Urinary bladder (tissue), 3 donors: ENCODE measurements at regions not wholly inside any gene's neighbourhood (a gene's known extent, or its start where the extent isn't known, plus 50 kb on each side); places are given as distances from the start of the nearest gene placed in this dataset.
"Not testable (repeated sequence)": the region's sequence is repeated elsewhere in the genome, so short reads cannot be mapped to it uniquely, and the experiment has no call there.

ENCODE experiments used
- DNase-seq: peaks from one replicate; pipeline ENCODE4 v3.0.0-alpha.2; 2015; ENCODE audit errors: extremely low spot score
- H3K27ac ChIP-seq: one replicate; pipeline ENCODE4 v1.5.1; 2013; ENCODE audit warnings: low read depth, mild to moderate bottlenecking, moderate library complexity
- H3K36me3 ChIP-seq: one replicate; pipeline ENCODE4 v1.6.1; 2013; ENCODE audit warnings: mild to moderate bottlenecking, moderate library complexity; ENCODE audit not compliant: insufficient read depth
- H3K4me1 ChIP-seq: one replicate; pipeline ENCODE4 v1.6.1; 2013; ENCODE audit warnings: mild to moderate bottlenecking, moderate library complexity; ENCODE audit not compliant: insufficient read depth
- H3K4me3 ChIP-seq: one replicate; pipeline ENCODE4 v1.5.1; 2013; ENCODE audit warnings: low read depth, low read length
- WGBS: extraction: QIAGEN DNeasy Blood & Tissue Kit; methylation state at CpG from one replicate; pipeline ENCODE4 v1.1.7; 2013; 5-methylcytosine and 5-hydroxymethylcytosine counted together
- donor health status: healthy with polysubstance abuse.
- donor health status: healthy.

DNA sequence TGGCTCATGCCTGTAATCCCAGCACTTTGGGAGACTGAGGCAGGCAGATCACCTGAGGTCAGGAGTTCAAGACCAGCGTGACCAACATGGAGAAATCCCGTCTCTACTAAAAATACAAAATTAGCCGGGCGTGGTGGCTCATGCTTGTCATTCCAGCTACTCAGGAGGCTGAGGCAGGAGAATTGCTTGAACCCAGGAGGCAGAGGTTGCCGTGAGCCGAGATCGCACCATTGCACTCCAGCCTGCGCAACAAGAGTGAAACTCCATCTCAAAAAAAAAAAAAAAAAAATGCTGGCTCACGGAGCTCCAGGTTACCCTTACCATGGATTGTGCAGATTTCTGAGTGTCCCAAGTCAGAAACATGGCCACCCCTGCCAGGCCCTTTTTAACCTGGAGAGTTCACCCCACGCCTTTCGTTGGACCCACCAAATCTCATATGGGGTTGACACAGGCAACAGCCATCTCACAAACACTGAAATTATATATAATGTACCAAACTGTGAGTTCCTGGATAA is 69.9 kb upstream of the CITED2 start:
- not testable (repeated sequence) for H3K4me1 ChIP-seq, H3K4me3 ChIP-seq, DNase-seq, H3K27ac ChIP-seq, H3K36me3 ChIP-seq
- 97% methylated on average over 11 of the region's 11 CpGs for WGBS

DNA sequence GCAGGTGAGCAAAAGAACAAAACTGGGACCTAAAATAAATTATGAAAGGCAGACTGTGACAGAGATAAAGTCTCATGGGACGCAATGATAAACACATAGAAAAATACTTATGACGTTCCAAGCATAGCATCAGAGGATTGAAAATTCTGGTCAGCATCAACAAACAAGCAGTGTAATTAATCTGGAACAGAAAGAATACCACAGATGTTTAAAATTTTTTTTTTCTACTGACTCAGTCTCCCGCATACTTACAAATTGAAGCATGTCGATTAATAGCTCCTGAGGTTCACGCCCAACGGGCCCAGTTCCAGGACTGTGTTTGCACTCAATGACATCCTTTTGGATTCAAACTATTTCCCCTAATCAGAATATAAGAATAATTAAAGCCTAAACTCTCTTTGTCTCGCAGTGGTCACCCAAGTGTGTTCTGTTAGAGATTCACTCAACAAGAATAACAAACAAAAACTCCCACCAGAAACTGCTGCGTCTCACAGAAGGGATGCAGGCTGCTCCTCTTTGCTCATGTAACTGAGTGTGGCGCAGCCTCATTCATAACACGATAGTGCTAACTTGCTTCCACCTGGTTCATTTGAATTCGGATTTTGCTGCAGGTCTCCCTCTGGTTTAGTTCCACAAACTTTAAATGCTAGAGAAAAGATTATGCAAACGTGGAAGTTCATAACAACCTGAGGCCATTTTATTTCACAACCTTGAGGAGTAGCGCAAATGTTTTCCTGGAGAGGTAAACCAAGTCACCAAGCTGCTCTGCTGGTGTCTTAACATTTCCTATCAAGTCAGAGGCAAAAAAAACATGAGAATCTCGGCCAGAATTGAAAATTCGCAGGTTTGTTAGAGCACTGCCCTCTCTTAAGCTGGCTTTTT is 69.0 kb upstream of the CITED2 start:
- H3K4me3 ChIP-seq = no peak overlapping the region
- no peak overlapping the region for H3K27ac ChIP-seq
- no peaks in the 10 kb centered on the region for H3K36me3 ChIP-seq
- no peak for DNase-seq
- 81% methylated on average over 15 of the region's 15 CpGs for WGBS
- H3K4me1 ChIP-seq = no peaks in the 10 kb centered on the region

DNA sequence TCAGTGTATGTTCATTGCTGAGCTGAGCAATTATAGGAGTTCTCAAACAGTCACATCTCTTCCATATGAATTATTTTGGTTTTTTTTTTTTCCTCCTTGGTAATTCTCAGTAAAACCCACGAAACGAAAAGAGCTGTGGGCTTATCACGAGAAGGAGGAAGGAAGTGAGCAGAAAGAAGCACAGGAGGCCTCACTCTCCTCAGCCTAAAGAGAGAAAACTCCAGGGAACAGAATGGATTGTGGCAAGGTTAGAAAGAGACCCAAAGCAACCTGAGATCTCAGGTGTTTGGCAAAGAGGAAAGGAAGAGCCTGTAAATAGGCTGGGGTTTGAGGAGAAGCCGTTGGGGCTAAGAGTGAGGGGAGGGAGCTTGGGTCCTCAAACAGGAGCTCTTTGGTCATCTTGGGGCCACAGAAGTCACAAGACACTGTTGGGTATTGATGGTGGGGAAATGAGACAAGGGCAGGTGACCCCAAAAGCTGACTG is 67.8 kb upstream of the CITED2 start:
- H3K4me3 ChIP-seq = no peak overlapping the region
- H3K27ac ChIP-seq = no peak overlapping the region
- WGBS = 67% methylated on average over 4 of the region's 4 CpGs
- DNase-seq = no peak
- H3K36me3 ChIP-seq = no peaks in the 10 kb centered on the region
- no peaks in the 10 kb centered on the region for H3K4me1 ChIP-seq

DNA sequence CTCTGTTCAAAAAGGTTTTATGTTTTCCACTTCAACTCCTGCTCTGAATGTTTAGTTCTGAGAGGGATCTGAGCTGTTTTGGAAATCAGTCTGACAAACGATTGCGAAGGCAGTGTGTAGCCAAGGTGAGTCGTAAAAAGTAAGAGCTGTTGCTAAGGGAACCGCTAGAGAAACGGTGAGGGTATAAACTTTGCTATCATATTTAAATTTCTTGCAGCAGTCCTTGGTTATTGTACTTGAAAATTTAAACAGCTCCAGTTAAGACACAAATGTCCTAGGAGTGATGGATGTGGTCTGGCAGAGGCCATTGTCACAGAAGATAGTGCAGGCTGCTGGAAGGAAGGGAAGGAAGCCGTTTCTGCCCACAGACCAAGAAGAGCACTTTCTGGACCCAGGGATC is 64.9 kb upstream of the CITED2 start:
- 39% methylated on average over 6 of the region's 6 CpGs for WGBS
- H3K4me3 ChIP-seq = no peak overlapping the region
- H3K36me3 ChIP-seq = no peaks in the 10 kb centered on the region
- no peak for DNase-seq
- no peak overlapping the region for H3K27ac ChIP-seq
- no peaks in the 10 kb centered on the region for H3K4me1 ChIP-seq

DNA sequence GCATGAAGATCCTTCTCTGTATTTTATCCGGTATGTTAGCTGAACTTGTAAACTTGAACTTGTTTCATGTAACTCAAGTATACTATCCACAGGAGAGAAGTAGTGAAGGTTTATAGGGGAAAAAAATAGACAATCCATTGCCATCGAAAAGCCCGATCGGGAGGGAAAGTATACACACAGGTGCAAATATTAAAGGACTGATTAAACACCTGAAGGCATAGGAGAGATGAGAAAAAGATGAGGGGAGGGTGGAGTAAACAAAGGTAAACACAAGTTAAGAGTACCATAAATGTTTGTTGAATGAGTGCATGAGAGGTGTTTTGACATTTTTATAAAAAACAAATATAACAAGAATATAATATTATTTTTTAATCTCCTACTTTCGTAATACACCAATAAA is 64.3 kb upstream of the CITED2 start:
- no peaks in the 10 kb centered on the region for H3K36me3 ChIP-seq
- DNase-seq = no peak
- no peak overlapping the region for H3K4me3 ChIP-seq
- H3K27ac ChIP-seq = no peak overlapping the region
- no peaks in the 10 kb centered on the region for H3K4me1 ChIP-seq
- 89% methylated on average over 5 of the region's 5 CpGs for WGBS

DNA sequence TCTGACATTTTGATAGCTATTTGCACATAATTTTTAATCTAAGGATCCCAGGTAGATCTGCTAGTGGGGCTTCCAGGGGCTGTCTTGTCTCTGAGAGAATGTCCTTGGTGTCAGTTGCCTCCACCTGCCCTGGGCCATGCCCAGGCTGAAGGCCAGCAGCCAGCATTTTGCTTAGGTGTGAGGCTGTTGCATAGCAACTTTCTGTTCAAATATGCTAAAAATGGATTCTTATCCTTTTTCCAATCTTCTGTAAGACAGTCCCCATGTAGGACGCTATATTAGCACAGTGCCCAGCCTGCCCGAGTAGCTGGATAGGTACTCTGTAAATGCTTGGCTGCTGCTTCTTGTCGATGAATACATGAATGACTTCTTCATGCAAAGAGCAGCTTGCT is 62.5 kb upstream of the CITED2 start:
- H3K36me3 ChIP-seq = no peaks in the 10 kb centered on the region
- no peaks in the 10 kb centered on the region for H3K4me1 ChIP-seq
- no peak overlapping the region for H3K4me3 ChIP-seq
- DNase-seq = no peak
- no peak overlapping the region for H3K27ac ChIP-seq
- 93% methylated on average over 3 of the region's 3 CpGs for WGBS

DNA sequence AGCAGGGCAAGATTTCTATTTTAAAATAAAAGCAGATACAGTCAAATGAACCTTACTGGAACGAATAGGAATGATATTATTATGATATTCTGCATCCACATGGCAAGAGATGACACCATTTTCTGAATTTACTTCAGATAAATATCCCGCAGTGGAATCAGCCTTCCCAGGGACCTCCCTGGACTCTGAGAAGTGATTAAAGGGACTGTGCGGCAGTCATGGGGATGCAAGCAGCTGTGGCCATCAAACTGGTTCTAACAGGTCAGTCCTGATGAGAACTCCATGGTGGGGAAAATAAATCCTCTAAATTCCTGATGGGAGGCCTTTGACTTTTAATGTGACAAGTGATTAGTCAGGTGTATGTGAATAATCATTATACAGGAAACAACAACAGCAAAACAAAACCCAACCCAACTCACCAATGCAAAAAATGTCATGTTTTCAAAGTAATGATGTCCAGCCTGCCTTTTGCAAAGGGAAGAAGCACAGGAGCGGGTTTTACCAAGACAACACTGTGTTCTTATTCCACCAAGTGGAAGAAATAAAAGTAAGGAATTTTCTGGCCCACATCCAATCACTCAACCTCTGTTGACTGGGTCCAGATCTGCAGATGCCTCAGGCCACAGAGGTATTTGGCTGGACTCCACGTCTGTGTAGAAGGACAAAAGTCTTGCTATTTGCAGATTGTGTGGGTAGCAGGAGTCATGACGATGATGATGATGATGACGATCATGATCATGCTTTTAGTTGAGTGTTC is 61.9 kb upstream of the CITED2 start:
- Histone ChIP-seq H3K4me3 (no peak overlapping the region), H3K4me1 (no peaks in the 10 kb centered on the region), H3K36me3 (no peaks in the 10 kb centered on the region), H3K27ac (no peak overlapping the region)
- DNase-seq = no peak
- WGBS = 82% methylated on average over 7 of the region's 7 CpGs

DNA sequence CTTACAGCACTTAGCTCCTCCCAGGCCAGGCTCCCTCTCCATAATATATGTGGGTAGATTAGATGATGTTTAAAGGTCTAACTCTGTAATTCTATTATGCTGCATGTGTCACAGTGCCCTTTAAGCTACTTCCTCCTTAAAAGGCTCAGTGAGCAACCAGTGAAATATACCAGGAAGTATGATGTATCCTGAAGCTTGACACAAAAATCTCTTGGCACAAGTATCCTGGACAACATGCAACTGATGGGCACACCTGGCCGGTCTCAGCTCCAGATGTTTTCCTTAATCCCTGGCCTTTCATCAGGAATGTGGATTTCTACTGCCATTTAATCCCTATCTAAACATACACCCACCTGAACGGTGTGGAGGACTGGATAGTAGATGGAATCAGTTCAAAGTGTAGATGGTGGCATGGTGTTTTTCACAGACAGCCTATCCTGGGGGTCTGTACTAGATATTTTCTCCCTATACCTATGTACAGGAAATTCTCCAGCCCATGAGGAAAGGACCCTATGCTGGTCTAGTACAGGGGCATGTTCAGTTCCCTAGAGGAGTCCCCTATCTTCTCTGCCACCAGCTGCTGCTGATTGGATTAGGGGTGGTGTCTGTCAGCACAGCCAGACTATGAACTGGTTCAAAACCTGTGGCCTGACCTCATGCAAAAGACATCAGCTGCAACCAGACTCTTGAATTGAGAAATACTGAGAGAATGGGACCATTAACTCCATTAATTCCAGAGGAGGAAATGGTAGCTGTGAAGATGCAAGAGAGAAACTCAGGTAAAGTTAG is 59.4 kb upstream of the CITED2 start:
- H3K4me1 ChIP-seq = no peaks in the 10 kb centered on the region
- no peak overlapping the region for H3K4me3 ChIP-seq
- no peak overlapping the region for H3K27ac ChIP-seq
- 35% methylated on average over 2 of the region's 2 CpGs for WGBS
- DNase-seq = no peak
- no peaks in the 10 kb centered on the region for H3K36me3 ChIP-seq

DNA sequence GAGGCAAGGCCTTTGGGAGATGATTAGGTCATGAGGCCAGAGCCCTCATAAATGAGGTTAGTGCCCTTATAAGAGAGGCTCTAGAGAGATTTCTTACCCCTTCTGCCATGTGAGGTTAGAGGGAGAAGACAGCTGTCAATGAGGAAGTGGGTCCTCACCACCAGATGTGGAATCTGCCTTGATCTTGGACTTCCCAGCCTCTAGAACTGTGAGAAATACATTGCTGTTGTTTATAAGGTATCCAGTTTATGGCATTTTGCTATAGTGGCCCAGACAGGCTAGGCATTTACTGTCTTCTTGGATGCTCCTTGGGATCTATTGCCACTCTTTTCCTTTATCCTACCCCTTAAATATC is 57.1 kb upstream of the CITED2 start:
- no peak for DNase-seq
- Histone ChIP-seq H3K4me1 (no peaks in the 10 kb centered on the region), H3K4me3 (no peak overlapping the region), H3K27ac (no peak overlapping the region), H3K36me3 (no peaks in the 10 kb centered on the region)

DNA sequence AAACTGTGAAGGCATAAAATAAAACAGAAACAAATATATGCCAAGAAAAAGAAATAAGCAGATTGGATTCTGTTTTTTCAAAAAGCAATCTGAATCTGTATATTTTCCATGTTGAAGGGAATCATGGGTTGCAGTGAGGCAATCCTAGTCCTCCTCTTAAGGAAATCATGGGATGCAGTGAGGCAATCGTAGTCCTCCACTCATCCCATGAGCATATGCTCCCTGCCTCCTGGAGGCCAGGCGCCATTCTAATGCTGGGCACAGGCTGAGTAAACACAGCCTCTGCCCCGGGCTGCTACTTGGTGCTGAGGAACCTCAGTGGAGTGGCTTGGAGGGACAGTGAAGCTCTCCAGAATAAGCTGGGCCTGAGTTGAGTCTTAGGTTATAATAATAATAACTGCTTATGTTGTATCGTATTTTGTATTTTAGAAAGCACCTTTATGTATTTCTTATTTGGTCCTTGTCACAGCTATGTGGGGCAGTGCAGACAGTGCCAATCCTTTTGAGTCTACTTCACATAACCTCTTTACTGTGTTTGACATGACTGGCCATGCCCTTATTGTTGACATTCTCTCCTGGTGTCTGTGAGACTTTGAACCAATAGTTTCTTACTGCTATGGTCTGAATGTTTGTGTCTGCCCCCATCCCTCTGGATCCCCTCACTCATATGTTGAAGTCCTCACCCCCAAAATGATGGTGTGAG is 56.6 kb upstream of the CITED2 start:
- H3K27ac ChIP-seq = no peak overlapping the region
- H3K36me3 ChIP-seq = no peaks in the 10 kb centered on the region
- H3K4me1 ChIP-seq = no peaks in the 10 kb centered on the region
- WGBS = 93% methylated on average over 4 of the region's 4 CpGs
- no peak overlapping the region for H3K4me3 ChIP-seq
- no peak for DNase-seq

DNA sequence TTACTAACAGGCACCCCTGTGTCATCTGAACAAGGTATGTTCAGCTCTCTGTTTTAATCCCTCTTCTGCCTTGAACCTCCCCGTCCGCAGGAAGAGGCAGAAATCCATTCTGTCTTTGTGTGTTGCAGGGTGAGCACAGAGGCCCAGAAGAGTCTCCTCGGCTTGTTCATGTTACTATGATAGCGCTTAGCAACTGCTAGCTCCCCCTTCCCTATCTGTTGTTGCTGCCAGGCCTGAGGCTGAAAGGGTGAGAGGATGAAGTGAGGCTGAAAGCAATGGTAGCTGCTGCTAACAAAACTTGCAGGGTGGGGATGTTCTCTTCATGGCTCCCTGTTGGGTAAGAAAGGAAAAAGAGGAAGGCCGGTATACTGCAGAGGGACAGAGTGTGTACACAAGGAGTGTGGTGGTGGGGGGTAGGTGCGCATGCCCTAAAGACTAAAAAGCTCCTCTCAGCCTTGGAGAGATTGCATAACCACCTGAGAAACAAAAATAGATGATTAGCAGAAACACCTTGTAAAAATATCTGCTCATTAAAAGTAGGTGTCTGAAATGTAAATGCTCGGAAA is 55.2 kb upstream of the CITED2 start:
- H3K36me3 ChIP-seq = no peaks in the 10 kb centered on the region
- no peak overlapping the region for H3K27ac ChIP-seq
- 85% methylated on average over 7 of the region's 7 CpGs for WGBS
- no peak for DNase-seq
- no peaks in the 10 kb centered on the region for H3K4me1 ChIP-seq
- no peak overlapping the region for H3K4me3 ChIP-seq

DNA sequence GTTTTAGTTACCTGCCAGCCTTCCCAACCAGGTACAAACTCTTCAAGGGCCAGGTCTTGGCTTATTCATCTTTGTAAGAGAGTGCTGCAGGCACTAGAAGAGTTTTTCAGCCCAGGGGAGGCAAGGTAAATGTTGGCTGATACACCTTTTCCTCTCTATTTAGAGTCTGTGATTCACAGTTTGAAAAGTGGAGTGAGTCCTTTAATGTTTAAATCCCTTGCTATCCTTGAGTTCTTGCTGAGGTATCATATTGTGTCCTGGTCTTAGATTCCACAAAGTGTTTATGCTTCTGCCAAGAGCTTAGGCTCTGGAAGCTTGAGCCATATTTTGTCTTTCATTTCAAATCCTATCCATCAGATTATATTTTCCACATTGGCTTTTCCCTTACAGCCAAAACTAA is 52.8 kb upstream of the CITED2 start:
- H3K36me3 ChIP-seq = no peaks in the 10 kb centered on the region
- no peak overlapping the region for H3K4me3 ChIP-seq
- no peak overlapping the region for H3K27ac ChIP-seq
- no peaks in the 10 kb centered on the region for H3K4me1 ChIP-seq
- no peak for DNase-seq

DNA sequence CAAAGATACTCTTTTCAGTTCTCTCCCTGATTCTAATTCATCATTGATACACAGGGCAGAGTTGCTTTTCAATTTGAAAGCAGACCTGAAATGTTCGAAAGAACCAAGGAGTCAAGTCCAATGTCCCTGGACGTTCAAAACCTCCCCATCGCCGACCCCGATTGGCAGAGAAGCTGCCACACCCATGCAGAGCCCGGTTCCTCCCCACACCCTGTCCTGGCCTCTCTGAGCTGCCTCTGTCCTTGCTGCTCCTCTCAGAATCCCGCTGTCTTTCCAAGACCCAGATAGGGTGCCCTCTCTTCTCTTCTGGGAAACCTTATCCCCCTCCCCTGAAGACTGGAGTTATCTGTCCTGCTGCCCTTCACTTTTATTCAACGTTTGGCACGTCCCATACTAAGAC is 52.3 kb upstream of the CITED2 start:
- no peak overlapping the region for H3K4me3 ChIP-seq
- no peaks in the 10 kb centered on the region for H3K36me3 ChIP-seq
- DNase-seq = no peak
- WGBS = 89% methylated on average over 9 of the region's 9 CpGs
- no peaks in the 10 kb centered on the region for H3K4me1 ChIP-seq
- H3K27ac ChIP-seq = no peak overlapping the region
